DMS153 treated with DMSO at 0.1 percent for 48 hours (cell line): ENCODE measurements at regions not wholly inside any gene's neighbourhood (a gene's known extent, or its start where the extent isn't known, plus 50 kb on each side); places are given as distances from the start of the nearest gene placed in this dataset.

ENCODE experiments used
- DNase-seq: peaks from one replicate; lab custom pipeline; 2025; ENCODE audit not compliant: unreplicated experiment; lab: John Stamatoyannopoulos, UW

- no peak for DNase-seq
Observed at GRCh38 chr12:105943525-105943924, 195.2 kb downstream of the NUAK1 start.

- DNase-seq: no peak
Observed at GRCh38 chr12:105944628-105945027, 194.1 kb downstream of the NUAK1 start.

GRCh38 chr12:105945880-105946279, 192.9 kb downstream of the NUAK1 start:
- DNase-seq: no peak

- DNase-seq: no peak
Observed at GRCh38 chr12:105946493-105946901, 192.3 kb downstream of the NUAK1 start.

GRCh38 chr12:105947906-105948305, 190.8 kb downstream of the NUAK1 start:
- no peak for DNase-seq

- no peak for DNase-seq
Observed at GRCh38 chr12:105948331-105948730, 190.4 kb downstream of the NUAK1 start.

- no peak for DNase-seq
Observed at GRCh38 chr12:105949391-105949790, 189.4 kb downstream of the NUAK1 start.

- DNase-seq: no peak
Observed at GRCh38 chr12:105951732-105952131, 187.0 kb downstream of the NUAK1 start.

GRCh38 chr12:105954951-105955931, 183.5 kb downstream of the NUAK1 start:
- no peak for DNase-seq

GRCh38 chr12:105955976-105956375, 182.8 kb downstream of the NUAK1 start:
- DNase-seq: no peak

GRCh38 chr12:105956662-105957457, 181.9 kb downstream of the NUAK1 start:
- no peak for DNase-seq

- DNase-seq: no peak
Observed at GRCh38 chr12:105960319-105961083, 178.3 kb downstream of the NUAK1 start.

GRCh38 chr12:105961821-105962671, 176.7 kb downstream of the NUAK1 start:
- DNase-seq: no peak

GRCh38 chr12:105967038-105967776, 171.5 kb downstream of the NUAK1 start:
- no peak for DNase-seq

- DNase-seq: no peak
Observed at GRCh38 chr12:105968025-105968424, 170.7 kb downstream of the NUAK1 start.

- DNase-seq: no peak
Observed at GRCh38 chr12:105970885-105971284, 167.9 kb downstream of the NUAK1 start.

- no peak for DNase-seq
Observed at GRCh38 chr12:105974738-105975137, 164.0 kb downstream of the NUAK1 start.

- DNase-seq: no peak
Observed at GRCh38 chr12:105975351-105975750, 163.4 kb downstream of the NUAK1 start.

GRCh38 chr12:105977236-105977635, 161.5 kb downstream of the NUAK1 start:
- DNase-seq: no peak

GRCh38 chr12:105977652-105978051, 161.1 kb downstream of the NUAK1 start:
- no peak for DNase-seq
